Spinal cord (tissue), 9 donors: ENCODE measurements at regions not wholly inside any gene's neighbourhood (a gene's known extent, or its start where the extent isn't known, plus 50 kb on each side); places are given as distances from the start of the nearest gene placed in this dataset.

Experiments
- DNase-seq, 6 donors: peaks; one replicate each; pipeline versions ENCODE4 v3.0.0 to v3.0.0-alpha.2; 2013 to 2015; ENCODE audit warnings: low spot score in 6 of 6, low read depth in 4 of 6
- H3K27ac ChIP-seq: one replicate; pipeline ENCODE4 v1.5.1; 2013; ENCODE audit warnings: low read depth, low read length, control low read depth
- H3K27me3 ChIP-seq: one replicate; pipeline ENCODE4 v1.6.1; 2013; ENCODE audit warnings: low read length; ENCODE audit not compliant: control insufficient read depth, insufficient read depth
- H3K36me3 ChIP-seq: one replicate; pipeline ENCODE4 v1.6.1; 2013; ENCODE audit warnings: low read length; ENCODE audit not compliant: control insufficient read depth, insufficient read depth
- H3K4me1 ChIP-seq: one replicate; pipeline ENCODE4 v1.6.1; 2013; ENCODE audit warnings: low read length; ENCODE audit not compliant: control insufficient read depth, insufficient read depth
- H3K4me3 ChIP-seq: one replicate; pipeline ENCODE4 v1.5.1; 2013; ENCODE audit warnings: low read depth, low read length, control low read depth
- H3K9me3 ChIP-seq: one replicate; pipeline ENCODE4 v1.6.1; 2013; ENCODE audit warnings: low read length; ENCODE audit not compliant: control insufficient read depth, insufficient read depth
- WGBS: methylation state at CpG from one replicate; pipeline ENCODE4 v1.1.5; 2013; ENCODE audit warnings: missing lambda C conversion rate; ENCODE audit not compliant: insufficient coverage; 5-methylcytosine and 5-hydroxymethylcytosine counted together
- donor health status: healthy.

GRCh38 chr3:43792904-43793303 is 102.2 kb downstream of the ABHD5 start:
- DNase-seq: no peak
- Histone ChIP-seq H3K36me3 (no peaks in the 10 kb centered on the region), H3K9me3 (no peaks in the 10 kb centered on the region), H3K27me3 (peaks cover 5% of the 10 kb centered on the region), H3K4me3 (no peak overlapping the region), H3K27ac (no peak overlapping the region), H3K4me1 (no peaks in the 10 kb centered on the region)
- 50% methylated on average over 1 of the region's 2 CpGs for WGBS

GRCh38 chr3:43793648-43794372 is 103.1 kb downstream of the ABHD5 start:
- Histone ChIP-seq H3K4me1 (no peaks in the 10 kb centered on the region), H3K36me3 (no peaks in the 10 kb centered on the region), H3K4me3 (no peak overlapping the region), H3K27me3 (peaks cover 5% of the 10 kb centered on the region), H3K9me3 (no peaks in the 10 kb centered on the region), H3K27ac (no peak overlapping the region)
- DNase-seq: no peak
- 80% methylated on average over 9 of the region's 9 CpGs for WGBS

GRCh38 chr3:43794776-43795175 is 104.0 kb downstream of the ABHD5 start:
- Histone ChIP-seq H3K9me3 (no peaks in the 10 kb centered on the region), H3K27ac (no peak overlapping the region), H3K4me3 (no peak overlapping the region), H3K27me3 (peaks cover 2% of the 10 kb centered on the region), H3K4me1 (no peaks in the 10 kb centered on the region), H3K36me3 (no peaks in the 10 kb centered on the region)
- 86% methylated on average over 1 of the region's 1 CpG for WGBS
- no peak for DNase-seq

DNA sequence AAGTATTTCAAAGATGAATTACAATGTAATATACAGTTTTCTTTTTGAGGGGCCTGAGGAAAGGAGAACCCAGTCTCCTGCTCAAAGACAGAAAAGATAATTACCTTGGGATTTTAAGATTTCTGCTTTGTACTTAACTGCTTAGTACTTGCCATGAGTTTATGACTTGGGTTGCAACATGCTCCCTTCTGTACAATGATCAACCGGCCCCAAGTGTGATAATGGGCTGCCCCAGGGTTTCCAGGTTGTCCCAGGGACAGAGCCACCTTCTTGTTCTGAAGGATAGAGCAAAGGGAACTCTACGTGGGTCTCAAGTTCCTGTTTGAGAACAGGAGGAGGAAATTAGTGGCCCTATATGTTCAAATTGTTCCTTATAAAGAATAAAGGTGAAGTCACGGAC is 104.8 kb downstream of the ABHD5 start:
- 92% methylated on average over 3 of the region's 3 CpGs for WGBS
- no peak overlapping the region for H3K4me3 ChIP-seq
- H3K4me1 ChIP-seq: no peaks in the 10 kb centered on the region
- H3K36me3 ChIP-seq: no peaks in the 10 kb centered on the region
- DNase-seq: no peak
- H3K27ac ChIP-seq: no peak overlapping the region
- H3K9me3 ChIP-seq: no peaks in the 10 kb centered on the region
- no peaks in the 10 kb centered on the region for H3K27me3 ChIP-seq

DNA sequence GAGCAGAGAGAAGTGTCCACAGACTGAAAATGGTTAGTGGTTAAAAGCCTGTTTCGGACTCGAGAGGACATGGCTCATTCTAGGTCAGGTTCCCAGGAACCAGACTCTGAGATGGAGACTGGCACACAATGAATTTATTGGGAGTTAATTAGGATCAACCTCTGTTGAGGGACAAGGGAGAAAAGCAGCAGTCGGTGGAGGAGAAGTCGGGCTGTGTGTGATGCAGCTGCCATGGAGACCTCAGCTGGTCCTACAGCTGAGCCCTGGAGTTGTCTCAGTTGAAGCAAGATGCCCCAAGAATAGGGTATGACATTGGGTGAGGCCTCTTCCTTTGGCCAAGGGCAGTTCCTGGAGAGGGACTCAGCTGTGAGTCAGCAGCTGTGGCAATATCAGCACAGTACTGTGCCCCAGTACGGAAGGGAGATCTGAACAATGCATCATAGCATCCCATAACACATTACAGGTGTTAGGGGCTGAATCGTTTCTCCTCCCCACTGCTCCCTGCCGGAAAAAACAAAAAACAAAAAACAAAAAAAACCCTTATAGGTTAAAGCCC is 105.4 kb downstream of the ABHD5 start:
- Histone ChIP-seq H3K27me3 (no peaks in the 10 kb centered on the region), H3K27ac (no peak overlapping the region), H3K4me3 (no peak overlapping the region), H3K9me3 (no peaks in the 10 kb centered on the region), H3K4me1 (no peaks in the 10 kb centered on the region), H3K36me3 (no peaks in the 10 kb centered on the region)
- no peak for DNase-seq
- WGBS: 88% methylated on average over 4 of the region's 7 CpGs

- no peak for DNase-seq
- Histone ChIP-seq H3K9me3 (no peaks in the 10 kb centered on the region), H3K4me1 (no peaks in the 10 kb centered on the region), H3K4me3 (no peak overlapping the region), H3K27me3 (no peaks in the 10 kb centered on the region), H3K27ac (no peak overlapping the region), H3K36me3 (no peaks in the 10 kb centered on the region)
- WGBS: 100% methylated on average over 2 of the region's 5 CpGs
These were observed 107.1 kb downstream of the ABHD5 start for GRCh38 chr3:43797794-43798193.

DNA sequence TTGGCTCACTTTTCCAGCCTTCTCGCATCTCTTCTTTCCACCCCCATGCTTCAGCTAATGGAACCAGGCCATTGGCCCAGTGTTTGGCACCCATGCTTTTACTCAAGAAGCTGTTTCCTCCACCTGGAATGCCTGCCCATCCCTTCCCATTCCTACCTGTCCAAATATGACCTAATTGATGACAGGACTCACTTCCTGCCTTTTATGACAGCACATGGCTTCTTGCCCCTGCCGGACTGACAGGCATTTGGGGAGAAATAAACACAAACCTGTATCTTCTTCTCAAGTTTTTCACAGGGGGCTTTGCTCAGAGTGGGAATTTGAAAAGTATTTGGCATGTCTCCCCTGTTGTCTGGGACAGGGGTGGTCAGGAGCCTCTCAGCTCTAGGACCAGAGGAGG is 120.1 kb downstream of the ABHD5 start:
- no peaks in the 10 kb centered on the region for H3K36me3 ChIP-seq
- DNase-seq: no peak
- whole genome bisulfite sequencing: 96% methylated on average over 2 of the region's 2 CpGs

DNA sequence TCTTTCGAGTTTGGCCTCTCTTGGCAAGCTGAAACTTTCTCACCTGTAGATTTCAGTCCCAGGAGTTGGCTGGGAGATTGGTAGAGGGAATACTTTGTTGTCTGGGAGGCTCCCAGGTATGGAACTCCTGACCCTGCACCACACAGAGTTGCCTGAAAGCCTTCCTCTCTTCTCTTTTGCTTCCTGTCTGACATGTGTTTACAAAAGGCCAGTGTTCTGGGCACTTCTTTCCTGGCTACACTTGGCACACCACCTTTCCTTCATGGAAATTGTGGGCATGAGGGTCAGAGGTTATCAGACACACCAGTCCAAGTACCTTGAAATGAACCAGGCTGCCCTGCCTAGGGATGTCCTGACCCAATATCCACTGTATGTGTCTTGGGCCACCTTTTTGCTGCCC is 123.7 kb downstream of the ABHD5 start:
- no peak for DNase-seq
- no peak overlapping the region for H3K27ac ChIP-seq
- H3K9me3 ChIP-seq: no peaks in the 10 kb centered on the region
- no peaks in the 10 kb centered on the region for H3K4me1 ChIP-seq
- no peaks in the 10 kb centered on the region for H3K27me3 ChIP-seq
- H3K4me3 ChIP-seq: no peak overlapping the region
- WGBS: no CpG with 5 or more reads among the region's 1 CpG
- H3K36me3 ChIP-seq: no peaks in the 10 kb centered on the region

More for the DNA sequence above, 120.1 kb downstream of the ABHD5 start:
- Histone ChIP-seq H3K4me1 (no peaks in the 10 kb centered on the region), H3K27me3 (no peaks in the 10 kb centered on the region), H3K9me3 (no peaks in the 10 kb centered on the region), H3K27ac (no peak overlapping the region), H3K4me3 (no peak overlapping the region)

GRCh38 chr3:43816372-43816771 is 125.6 kb downstream of the ABHD5 start:
- no peaks in the 10 kb centered on the region for H3K36me3 ChIP-seq
- H3K9me3 ChIP-seq: no peaks in the 10 kb centered on the region
- no peak overlapping the region for H3K27ac ChIP-seq
- H3K27me3 ChIP-seq: no peaks in the 10 kb centered on the region
- no peak overlapping the region for H3K4me3 ChIP-seq
- H3K4me1 ChIP-seq: no peaks in the 10 kb centered on the region
- DNase-seq: no peak
- WGBS: no CpG with 5 or more reads among the region's 1 CpG

- H3K36me3 ChIP-seq: no peaks in the 10 kb centered on the region
- no peak overlapping the region for H3K27ac ChIP-seq
- no peaks in the 10 kb centered on the region for H3K9me3 ChIP-seq
- H3K4me1 ChIP-seq: no peaks in the 10 kb centered on the region
- no peak overlapping the region for H3K4me3 ChIP-seq
- WGBS: no CpG with 5 or more reads among the region's 2 CpGs
- no peaks in the 10 kb centered on the region for H3K27me3 ChIP-seq
- no peak for DNase-seq
These were observed 126.3 kb downstream of the ABHD5 start for GRCh38 chr3:43817064-43817463.
